ENCODE measurements at regions not wholly inside any gene's neighbourhood (a gene's known extent, or its start where the extent isn't known, plus 50 kb on each side); places are given as distances from the start of the nearest gene placed in this dataset.

GRCh38 chr14:100638211-100638855 lies 51.1 kb upstream of the BEGAIN start:
- no peaks in the 10 kb centered on the region for H3K9me3 ChIP-seq
- H3K27ac ChIP-seq, result no peak overlapping the region
- no peak overlapping the region for H3K4me3 ChIP-seq
- peaks cover 0 to 21% (median 0%) of the 10 kb centered on the region in 9 donors for H3K27me3 ChIP-seq
- intact Hi-C loops (cut with DNase I), result no loop called here
- ATAC-seq (no peak), DNase-seq (no peak)
- TF ChIP-seq CTCF (IDR thresholded peaks at IDR 0.05), result no peak
- TF ChIP-seq POLR2A (IDR thresholded peaks at IDR 0.05), result no peak
- H3K4me1 ChIP-seq, result peaks cover 0 to 8% (median 0%) of the 10 kb centered on the region in 12 donors
- no peaks in the 10 kb centered on the region for H3K36me3 ChIP-seq
- 93 to 96% (median 95%) methylated on average over 7 to 14 of the region's 14 CpGs for WGBS, 4 donors

DNA sequence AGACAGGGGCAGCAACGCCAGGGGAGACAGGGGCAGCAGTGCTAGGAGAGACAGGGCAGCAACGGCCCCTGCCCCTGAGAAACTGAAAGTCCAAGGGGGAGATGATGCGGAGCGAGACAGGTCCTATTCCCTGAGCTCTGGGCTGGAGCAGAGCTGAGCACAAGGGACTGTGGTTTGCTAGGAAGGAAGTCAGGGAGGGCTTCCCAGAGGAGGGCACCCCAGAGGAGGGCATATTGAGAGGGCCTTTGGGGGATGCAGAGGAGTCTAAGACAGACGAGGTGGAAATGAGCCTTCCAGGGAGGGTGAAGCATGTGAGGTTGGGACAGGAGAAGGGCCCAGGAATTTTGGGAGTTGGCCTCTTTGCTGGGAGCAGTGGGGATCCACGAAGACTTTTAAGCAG lies 52.1 kb upstream of the BEGAIN start:
- H3K4me1 ChIP-seq, result peaks cover 0 to 8% (median 0%) of the 10 kb centered on the region in 12 donors
- DNase-seq (no peak), ATAC-seq (no peak)
- no peak for TF ChIP-seq POLR2A (IDR thresholded peaks at IDR 0.05)
- no peak for TF ChIP-seq CTCF (IDR thresholded peaks at IDR 0.05)
- 83 to 93% (median 88%) methylated on average over 6 of the region's 6 CpGs for WGBS, 4 donors
- H3K4me3 ChIP-seq, result no peak overlapping the region
- no peak overlapping the region for H3K27ac ChIP-seq
- no peaks in the 10 kb centered on the region for H3K9me3 ChIP-seq
- H3K27me3 ChIP-seq, result peaks cover 0 to 15% (median 0%) of the 10 kb centered on the region in 9 donors
- no peaks in the 10 kb centered on the region for H3K36me3 ChIP-seq
- intact Hi-C loops (cut with DNase I), result no loop called here

DNA sequence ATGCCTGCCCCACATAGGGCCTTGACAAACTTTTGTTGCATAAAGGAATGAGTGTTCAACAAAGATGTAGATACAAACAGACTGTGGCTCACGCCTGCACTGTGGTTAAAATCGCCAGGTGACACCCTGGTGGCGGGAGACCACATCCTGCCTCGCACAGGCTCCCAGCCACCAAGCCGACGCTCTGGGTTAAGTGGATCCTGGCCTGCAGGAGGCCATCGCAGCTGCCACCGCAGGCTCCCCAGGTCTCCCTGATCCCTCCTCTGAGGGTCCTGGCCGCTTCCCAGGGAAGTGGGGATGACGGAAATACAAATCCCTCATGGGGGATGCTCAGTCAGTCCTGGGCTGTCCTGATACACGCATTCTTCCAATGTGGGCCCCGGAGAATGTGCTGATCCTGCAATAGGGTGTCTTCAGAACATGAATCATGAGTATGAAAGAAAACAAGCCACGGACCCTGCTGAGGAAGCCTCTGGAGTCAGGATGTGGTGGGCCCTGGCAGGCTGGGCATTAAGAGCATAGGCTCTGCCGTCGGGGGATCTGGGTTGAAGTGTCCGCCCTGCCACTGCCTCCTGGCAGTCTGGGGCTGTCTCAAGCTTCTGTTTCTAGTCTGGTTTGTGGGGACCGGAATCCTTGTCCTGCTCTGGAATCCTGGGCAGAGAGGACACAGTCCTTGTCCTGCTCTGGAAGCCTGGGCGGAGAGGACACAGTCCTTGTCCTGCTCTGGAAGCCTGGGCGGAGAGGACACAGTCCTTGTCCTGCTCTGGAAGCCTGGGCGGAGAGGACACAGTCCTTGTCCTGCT lies 53.5 kb upstream of the BEGAIN start:
- Histone ChIP-seq H3K27ac (no peak overlapping the region), H3K9me3 (no peaks in the 10 kb centered on the region), H3K4me3 (no peak overlapping the region), H3K4me1 (peaks cover 0 to 21% (median 0%) of the 10 kb centered on the region in 12 donors), H3K36me3 (no peaks in the 10 kb centered on the region), H3K27me3 (peaks cover 0 to 9% (median 0%) of the 10 kb centered on the region in 9 donors)
- WGBS, 4 donors, result 73 to 82% (median 78%) methylated on average over 13 to 20 of the region's 20 CpGs
- peak in 1 of 4 donors; percentile 25 for ATAC-seq
- TF ChIP-seq CTCF (IDR thresholded peaks at IDR 0.05), result no peak
- TF ChIP-seq POLR2A (IDR thresholded peaks at IDR 0.05), result no peak
- intact Hi-C loops (cut with DNase I), result loop anchor here in 3 of 10 donors (5.0 to 10.0 kb wide), 3 partner anchors 106 to 198 kb away; no protein-coding TSS in a partner anchor
- no peak for DNase-seq

DNA sequence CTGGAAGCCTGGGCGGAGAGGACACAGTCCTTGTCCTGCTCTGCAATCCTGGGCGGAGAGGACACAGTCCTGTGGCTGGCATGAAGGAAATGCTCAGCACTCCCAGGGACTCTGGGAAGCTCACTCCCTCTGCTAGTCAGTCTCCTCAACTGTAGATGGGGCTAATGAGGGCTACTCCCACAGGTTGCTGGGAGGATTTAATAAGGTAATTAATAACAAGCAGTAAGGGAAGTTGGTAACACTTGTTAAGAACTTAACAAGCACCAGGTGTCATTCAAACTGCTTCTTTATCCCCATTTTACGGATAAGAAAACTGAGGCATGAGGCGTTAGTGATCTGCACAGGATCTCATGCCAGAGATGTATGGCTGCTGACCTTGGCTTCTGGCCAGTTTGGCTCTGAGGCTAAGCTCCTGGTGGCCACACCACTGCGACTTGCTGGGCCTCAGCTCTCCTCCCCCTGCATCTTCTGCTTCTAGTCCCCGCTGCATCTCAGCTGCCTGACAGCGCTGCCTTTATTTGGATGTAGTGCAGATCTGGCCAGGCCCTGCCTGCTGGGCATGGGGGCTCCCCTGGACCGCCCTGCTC lies 54.1 kb upstream of the BEGAIN start:
- 82 to 85% (median 82%) methylated on average over 8 of the region's 8 CpGs for WGBS, 4 donors
- intact Hi-C loops (cut with DNase I), result loop anchor here in 3 of 10 donors (5.0 to 10.0 kb wide), 3 partner anchors 107 to 199 kb away; no protein-coding TSS in a partner anchor

More for the DNA sequence above, 54.1 kb upstream of the BEGAIN start:
- Histone ChIP-seq H3K4me3 (no peak overlapping the region), H3K27me3 (peaks cover 0 to 9% (median 0%) of the 10 kb centered on the region in 9 donors), H3K27ac (no peak overlapping the region), H3K9me3 (no peaks in the 10 kb centered on the region), H3K4me1 (peaks cover 0 to 21% (median 0%) of the 10 kb centered on the region in 12 donors), H3K36me3 (no peaks in the 10 kb centered on the region)
- no peak for DNase-seq
- no peak for ATAC-seq
- TF ChIP-seq CTCF (IDR thresholded peaks at IDR 0.05) (no peak), POLR2A (IDR thresholded peaks at IDR 0.05) (no peak)
